Vagina (tissue), 2 donors: ENCODE measurements at regions not wholly inside any gene's neighbourhood (a gene's known extent, or its start where the extent isn't known, plus 50 kb on each side); places are given as distances from the start of the nearest gene placed in this dataset.
A peak's percentile ranks its signal among the peaks of the same experiment; 100 is the strongest.

ENCODE experiments used
- POLR2A ChIP-seq, 2 donors: fragments of 450-650 bp; IDR thresholded peaks; one replicate each; pipeline ENCODE4 v1.6.1; 2017; ENCODE audit warnings: antibody characterized with exemption in 2 of 2, mild to moderate bottlenecking in 2 of 2, moderate library complexity in 2 of 2
- TF ChIP-seq, protein P1 (sequence below), 3 experiments: fragments of 450-650 bp in 2 of 3; fragments of 200-600 bp in 1 of 3; sonication (generic) in 1 of 3; IDR thresholded peaks; one replicate each; pipeline ENCODE4 v1.5.1; 2017 to 2019; ENCODE audit warnings: antibody characterized with exemption in 3 of 3, mild to moderate bottlenecking in 2 of 3, moderate library complexity in 2 of 3

GRCh38 chr2:151051574-151052220 lies 210.0 kb downstream of the RBM43 start:
- TF ChIP-seq POLR2A (IDR thresholded peaks at IDR 0.05): no peak
- TF ChIP-seq, protein P1, sequence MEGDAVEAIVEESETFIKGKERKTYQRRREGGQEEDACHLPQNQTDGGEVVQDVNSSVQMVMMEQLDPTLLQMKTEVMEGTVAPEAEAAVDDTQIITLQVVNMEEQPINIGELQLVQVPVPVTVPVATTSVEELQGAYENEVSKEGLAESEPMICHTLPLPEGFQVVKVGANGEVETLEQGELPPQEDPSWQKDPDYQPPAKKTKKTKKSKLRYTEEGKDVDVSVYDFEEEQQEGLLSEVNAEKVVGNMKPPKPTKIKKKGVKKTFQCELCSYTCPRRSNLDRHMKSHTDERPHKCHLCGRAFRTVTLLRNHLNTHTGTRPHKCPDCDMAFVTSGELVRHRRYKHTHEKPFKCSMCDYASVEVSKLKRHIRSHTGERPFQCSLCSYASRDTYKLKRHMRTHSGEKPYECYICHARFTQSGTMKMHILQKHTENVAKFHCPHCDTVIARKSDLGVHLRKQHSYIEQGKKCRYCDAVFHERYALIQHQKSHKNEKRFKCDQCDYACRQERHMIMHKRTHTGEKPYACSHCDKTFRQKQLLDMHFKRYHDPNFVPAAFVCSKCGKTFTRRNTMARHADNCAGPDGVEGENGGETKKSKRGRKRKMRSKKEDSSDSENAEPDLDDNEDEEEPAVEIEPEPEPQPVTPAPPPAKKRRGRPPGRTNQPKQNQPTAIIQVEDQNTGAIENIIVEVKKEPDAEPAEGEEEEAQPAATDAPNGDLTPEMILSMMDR (IDR thresholded peaks at IDR 0.05): peak; percentile 24 to 67 (median 36)
